H9 (cell line): ENCODE measurements at regions not wholly inside any gene's neighbourhood (a gene's known extent, or its start where the extent isn't known, plus 50 kb on each side); places are given as distances from the start of the nearest gene placed in this dataset.
"Not testable (repeated sequence)": the region's sequence is repeated elsewhere in the genome, so short reads cannot be mapped to it uniquely, and the experiment has no call there.

Experiments
- DNase-seq: peaks from one replicate; pipeline ENCODE4 v3.0.0-alpha.2; 2017
- H2AFZ ChIP-seq: one replicate; pipeline ENCODE4 v1.6.1; 2013; ENCODE audit warnings: mild to moderate bottlenecking, low read length, control low read depth, moderate library complexity
- H2AK5ac ChIP-seq: 2 replicates; pipeline ENCODE4 v1.6.1; 2013; ENCODE audit warnings: low read length, control low read depth, mixed read lengths; ENCODE audit not compliant: insufficient read length
- H2BK120ac ChIP-seq: one replicate; pipeline ENCODE4 v1.6.1; 2013; ENCODE audit warnings: low read depth, mild to moderate bottlenecking, low read length, control low read depth, inconsistent platforms; ENCODE audit not compliant: poor library complexity, severe bottlenecking
- H2BK12ac ChIP-seq: 2 replicates; pipeline ENCODE4 v1.6.1; 2013; ENCODE audit warnings: low read length, control low read depth, mixed read lengths, low read depth; ENCODE audit not compliant: insufficient read length
- H2BK15ac ChIP-seq: 2 replicates; pipeline ENCODE4 v1.6.1; 2013; ENCODE audit warnings: low read depth, low read length, control low read depth
- H2BK20ac ChIP-seq: one replicate; pipeline ENCODE4 v1.6.1; 2013; ENCODE audit warnings: low read depth, mild to moderate bottlenecking, low read length, control low read depth, inconsistent platforms; ENCODE audit not compliant: poor library complexity, severe bottlenecking
- H2BK5ac ChIP-seq: 2 replicates; pipeline ENCODE4 v1.6.1; 2013; ENCODE audit warnings: low read length, control low read depth, mixed read lengths; ENCODE audit not compliant: insufficient read length
- H3K14ac ChIP-seq: 2 replicates; pipeline ENCODE4 v1.6.1; 2013; ENCODE audit warnings: low read length, control low read depth; ENCODE audit not compliant: insufficient read depth
- H3K18ac ChIP-seq: 2 replicates; pipeline ENCODE4 v1.6.1; 2013; ENCODE audit warnings: low read depth, mild to moderate bottlenecking, mixed read lengths, low read length, control low read depth; ENCODE audit not compliant: insufficient read length
- H3K23ac ChIP-seq: 2 replicates; pipeline ENCODE4 v1.6.1; 2013; ENCODE audit warnings: low read length, control low read depth, mixed read lengths, low read depth; ENCODE audit not compliant: insufficient read length
- H3K23me2 ChIP-seq: 2 replicates; pipeline ENCODE4 v1.6.1; 2013; ENCODE audit warnings: low read depth, mild to moderate bottlenecking, mixed read lengths, low read length, control low read depth; ENCODE audit not compliant: insufficient read length, poor library complexity, severe bottlenecking
- H3K27ac ChIP-seq: 2 replicates; pipeline ENCODE4 v1.5.1; 2013; ENCODE audit warnings: low read length, control low read depth, mixed read lengths, low read depth; ENCODE audit not compliant: insufficient read length
- H3K27me3 ChIP-seq: 2 replicates; pipeline ENCODE4 v1.6.1; 2013; ENCODE audit warnings: low read length, control low read depth, inconsistent platforms; ENCODE audit not compliant: insufficient read depth
- H3K4ac ChIP-seq: 2 replicates; pipeline ENCODE4 v1.6.1; 2013; ENCODE audit warnings: low read depth, mild to moderate bottlenecking, control low read depth, inconsistent platforms, low read length, moderate library complexity
- H3K4me1 ChIP-seq: 2 replicates; pipeline ENCODE4 v1.6.1; 2013; ENCODE audit warnings: low read length, control low read depth, inconsistent platforms; ENCODE audit not compliant: insufficient read depth
- H3K4me2 ChIP-seq: 2 replicates; pipeline ENCODE4 v1.6.1; 2013; ENCODE audit warnings: low read length, control low read depth, mixed read lengths; ENCODE audit not compliant: insufficient read length, insufficient read depth
- H3K56ac ChIP-seq: 2 replicates; pipeline ENCODE4 v1.6.1; 2013; ENCODE audit warnings: low read depth, mild to moderate bottlenecking, mixed read lengths, low read length, control low read depth; ENCODE audit not compliant: insufficient read length
- H3K79me1 ChIP-seq: 2 replicates; pipeline ENCODE4 v1.6.1; 2013; ENCODE audit warnings: low read depth, mild to moderate bottlenecking, moderate library complexity, low read length, control low read depth, inconsistent platforms; ENCODE audit not compliant: insufficient read depth, poor library complexity, severe bottlenecking
- H3K79me2 ChIP-seq: 2 replicates; pipeline ENCODE4 v1.6.1; 2013; ENCODE audit warnings: low read length, control low read depth, inconsistent platforms; ENCODE audit not compliant: insufficient read depth
- H3K9ac ChIP-seq: 2 replicates; pipeline ENCODE4 v1.6.1; 2013; ENCODE audit warnings: low read length, control low read depth, mixed read lengths; ENCODE audit not compliant: insufficient read length; ENCODE audit errors: extremely low read depth
- H3K9me3 ChIP-seq: one replicate; pipeline ENCODE4 v1.6.1; 2013; ENCODE audit warnings: low read depth, low read length, inconsistent platforms; ENCODE audit not compliant: control insufficient read depth
- H3T11ph ChIP-seq: one replicate; pipeline ENCODE4 v1.6.1; 2013; ENCODE audit warnings: mild to moderate bottlenecking, low read length, control low read depth, inconsistent platforms
- H4K20me1 ChIP-seq: one replicate; pipeline ENCODE4 v1.6.1; 2013; ENCODE audit not compliant: control insufficient read depth, insufficient read length, insufficient read depth
- H4K5ac ChIP-seq: 2 replicates; pipeline ENCODE4 v1.6.1; 2013; ENCODE audit warnings: low read depth, mild to moderate bottlenecking, mixed read lengths, low read length, control low read depth; ENCODE audit not compliant: insufficient read length
- H4K8ac ChIP-seq: replicated peaks from 2 replicates; pipeline ENCODE4 v1.6.1; 2013; ENCODE audit warnings: low read length, control low read depth, mixed read lengths, low read depth; ENCODE audit not compliant: insufficient read length
- H4K91ac ChIP-seq: 2 replicates; pipeline ENCODE4 v1.6.1; 2013; ENCODE audit warnings: low read depth, mild to moderate bottlenecking, moderate library complexity, mixed read lengths, low read length, control low read depth; ENCODE audit not compliant: insufficient read length
- H3K27ac Mint-ChIP-seq, 3 experiments: 2 replicates in 2 of 3; 3 replicates in 1 of 3; pipeline ENCODE4 v1.8.0; 2020 to 2021; ENCODE audit warnings: mixed read lengths in 3 of 3, mild to moderate bottlenecking in 1 of 3, moderate library complexity in 1 of 3
- H3K27me3 Mint-ChIP-seq: 2 replicates; pipeline ENCODE4 v1.8.0; 2021; ENCODE audit warnings: low read depth, mild to moderate bottlenecking, moderate library complexity, mixed read lengths
- H3K36me3 Mint-ChIP-seq, 3 experiments: 2 replicates in 2 of 3; 3 replicates in 1 of 3; pipeline ENCODE4 v1.8.0; 2020 to 2021; ENCODE audit warnings: low read depth in 3 of 3, mixed read lengths in 3 of 3; ENCODE audit not compliant: insufficient read depth in 1 of 3
- H3K4me1 Mint-ChIP-seq, 2 experiments: 2 replicates each; pipeline ENCODE4 v1.8.0; 2020; ENCODE audit warnings: mixed read lengths in 2 of 2
- H3K4me3 Mint-ChIP-seq, 2 experiments: 2 replicates in 1 of 2; 3 replicates in 1 of 2; pipeline ENCODE4 v1.8.0; 2020 to 2021; ENCODE audit warnings: mild to moderate bottlenecking in 2 of 2, mixed read lengths in 2 of 2, moderate library complexity in 1 of 2
- H3K9me3 Mint-ChIP-seq, 2 experiments: 2 replicates in 1 of 2; 3 replicates in 1 of 2; pipeline ENCODE4 v1.8.0; 2020; ENCODE audit warnings: mild to moderate bottlenecking in 2 of 2, mixed read lengths in 2 of 2, moderate library complexity in 1 of 2
- whole genome bisulfite sequencing: extraction: QIAGEN DNeasy Blood & Tissue Kit; methylation state at CpG from one replicate; pipeline ENCODE4 v1.1.7; 2013; ENCODE audit warnings: missing lambda C conversion rate, low lambda C conversion rate, mixed read lengths; ENCODE audit not compliant: insufficient read length; ENCODE audit errors: extremely low coverage; 5-methylcytosine and 5-hydroxymethylcytosine counted together

DNA sequence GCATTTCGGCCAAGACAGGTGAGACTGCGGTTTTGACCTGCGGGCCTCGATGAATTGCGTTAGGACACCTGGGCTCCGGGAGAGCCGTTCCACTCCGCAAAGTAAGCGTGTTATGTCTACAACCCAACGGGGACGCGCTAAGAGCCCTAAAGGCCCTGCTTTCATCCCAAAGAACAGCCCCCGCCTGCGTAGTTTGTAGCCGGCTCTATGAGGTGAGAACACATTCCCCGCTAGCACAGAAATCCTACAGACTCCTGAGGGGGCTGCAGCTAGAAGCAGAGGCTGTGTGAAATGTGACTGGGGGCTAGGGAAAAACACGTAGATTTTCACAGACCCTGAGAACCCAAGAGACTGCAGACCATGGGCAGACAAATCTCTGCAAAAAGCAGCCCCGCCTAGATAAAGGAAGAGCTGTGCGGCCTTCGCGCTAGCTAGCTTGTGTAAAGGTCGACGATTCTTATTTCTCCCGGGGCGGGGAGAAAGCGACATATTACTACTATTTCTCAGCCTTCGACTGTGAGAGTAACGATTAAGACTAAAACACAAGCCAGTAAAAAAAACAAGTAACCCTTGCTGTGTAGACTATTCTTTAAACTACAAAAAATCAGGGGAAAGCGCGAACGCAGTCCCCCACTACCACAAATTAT, 242.9 kb downstream of the FAM72C start:
- not testable (repeated sequence) for H4K20me1 ChIP-seq, H4K8ac ChIP-seq, H3T11ph ChIP-seq, H3K4me1 Mint-ChIP-seq, H3K23ac ChIP-seq, H3K27ac Mint-ChIP-seq, H3K27me3 ChIP-seq, DNase-seq, H2BK20ac ChIP-seq, H3K27ac ChIP-seq, H2AFZ ChIP-seq, H3K4me3 Mint-ChIP-seq, H2BK15ac ChIP-seq, H3K23me2 ChIP-seq, H3K56ac ChIP-seq, H3K4me1 ChIP-seq, H3K4ac ChIP-seq, H3K27me3 Mint-ChIP-seq, H4K5ac ChIP-seq, H3K79me1 ChIP-seq, H2BK120ac ChIP-seq, H3K18ac ChIP-seq, H3K4me2 ChIP-seq, H3K9ac ChIP-seq, H4K91ac ChIP-seq, H2BK5ac ChIP-seq, H2AK5ac ChIP-seq, H2BK12ac ChIP-seq, H3K79me2 ChIP-seq, H3K14ac ChIP-seq
- WGBS: no CpG with 5 or more reads among the region's 31 CpGs
- H3K36me3 Mint-ChIP-seq: peaks cover 3 to 12% (median 7%) of the 10 kb centered on the region in 3 experiments; a peak in 5 of 7 replicates
- H3K9me3 ChIP-seq: peaks cover 34% of the 10 kb centered on the region
- peaks cover 56 to 57% of the 10 kb centered on the region in 2 experiments for H3K9me3 Mint-ChIP-seq
